ENCODE measurements at regions not wholly inside any gene's neighbourhood (a gene's known extent, or its start where the extent isn't known, plus 50 kb on each side); places are given as distances from the start of the nearest gene placed in this dataset.

- Histone ChIP-seq H3F3A (ENCODE audit: control insufficient read depth, insufficient read depth) (no peaks in the 10 kb centered on the region), H3K4me3 (ENCODE audit: low read length) (no peak overlapping the region), H3K9me3 (ENCODE audit: control insufficient read depth, insufficient read depth, low read length) (no peaks in the 10 kb centered on the region), H4K20me1 (ENCODE audit: control insufficient read depth, insufficient read depth, low read depth, low read length) (no peaks in the 10 kb centered on the region), H3K36me3 (ENCODE audit: control insufficient read depth, low read length) (no peaks in the 10 kb centered on the region), H3K9me2 (replicated peaks; ENCODE audit: control insufficient read depth, low read length) (no peaks in the 10 kb centered on the region), H3K27me3 (ENCODE audit: control insufficient read depth, low read length) (no peaks in the 10 kb centered on the region), H3K4me1 (ENCODE audit: control insufficient read depth, low read length) (no peaks in the 10 kb centered on the region), H3K79me2 (ENCODE audit: control insufficient read depth, low read length) (no peaks in the 10 kb centered on the region), H3K4me2 (ENCODE audit: low read length) (no peak overlapping the region), H3K27ac (ENCODE audit: low read depth, low read length) (no peak overlapping the region)
- TF ChIP-seq EZH2phosphoT487 (IDR thresholded peaks at IDR 0.05; ENCODE audit: borderline replicate concordance, low read length) (no peak), CTCF (IDR thresholded peaks at IDR 0.05; ENCODE audit: low read depth, low read length, poor library complexity, severe bottlenecking) (no peak)
Observed at GRCh38 chr7:68371985-68372384, 1226.3 kb upstream of the AUTS2 start.

DNA sequence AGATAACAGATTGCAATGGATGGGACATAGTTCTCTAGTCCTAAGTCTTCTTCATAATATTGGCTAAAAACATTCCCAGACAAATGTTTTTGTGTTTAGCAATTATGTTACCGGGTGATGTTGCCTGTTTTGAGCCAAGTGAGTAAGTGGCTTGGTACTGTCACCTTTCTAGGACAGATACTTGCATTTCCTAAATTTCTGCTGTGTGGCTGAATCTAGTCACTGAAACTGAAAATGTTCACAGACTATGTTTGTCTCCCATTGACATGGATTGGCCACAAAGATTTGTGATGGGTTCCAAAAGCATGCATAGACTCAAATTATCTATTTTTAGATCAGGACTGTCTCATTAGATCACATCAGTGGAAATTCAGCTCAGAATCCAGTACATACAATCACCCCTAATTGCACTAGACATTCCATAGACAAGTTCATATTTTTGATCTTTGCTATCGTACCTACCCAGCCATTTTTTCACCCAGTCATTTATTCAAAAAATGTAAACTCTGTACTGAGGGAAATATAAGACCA, 1222.1 kb upstream of the AUTS2 start:
- no peaks in the 10 kb centered on the region for H3K36me3 ChIP-seq (ENCODE audit: control insufficient read depth, low read length)
- H4K20me1 ChIP-seq (ENCODE audit: control insufficient read depth, insufficient read depth, low read depth, low read length), result no peaks in the 10 kb centered on the region
- TF ChIP-seq EZH2phosphoT487 (IDR thresholded peaks at IDR 0.05; ENCODE audit: borderline replicate concordance, low read length) (no peak), CTCF (IDR thresholded peaks at IDR 0.05; ENCODE audit: low read depth, low read length, poor library complexity, severe bottlenecking) (no peak)
- no peaks in the 10 kb centered on the region for H3K9me2 ChIP-seq (replicated peaks; ENCODE audit: control insufficient read depth, low read length)
- H3F3A ChIP-seq (ENCODE audit: control insufficient read depth, insufficient read depth), result no peaks in the 10 kb centered on the region
- no peak overlapping the region for H3K4me3 ChIP-seq (ENCODE audit: low read length)
- H3K9me3 ChIP-seq (ENCODE audit: control insufficient read depth, insufficient read depth, low read length), result no peaks in the 10 kb centered on the region
- no peaks in the 10 kb centered on the region for H3K27me3 ChIP-seq (ENCODE audit: control insufficient read depth, low read length)
- H3K4me1 ChIP-seq (ENCODE audit: control insufficient read depth, low read length), result no peaks in the 10 kb centered on the region
- no peak overlapping the region for H3K27ac ChIP-seq (ENCODE audit: low read depth, low read length)
- no peaks in the 10 kb centered on the region for H3K79me2 ChIP-seq (ENCODE audit: control insufficient read depth, low read length)
- no peak overlapping the region for H3K4me2 ChIP-seq (ENCODE audit: low read length)

DNA sequence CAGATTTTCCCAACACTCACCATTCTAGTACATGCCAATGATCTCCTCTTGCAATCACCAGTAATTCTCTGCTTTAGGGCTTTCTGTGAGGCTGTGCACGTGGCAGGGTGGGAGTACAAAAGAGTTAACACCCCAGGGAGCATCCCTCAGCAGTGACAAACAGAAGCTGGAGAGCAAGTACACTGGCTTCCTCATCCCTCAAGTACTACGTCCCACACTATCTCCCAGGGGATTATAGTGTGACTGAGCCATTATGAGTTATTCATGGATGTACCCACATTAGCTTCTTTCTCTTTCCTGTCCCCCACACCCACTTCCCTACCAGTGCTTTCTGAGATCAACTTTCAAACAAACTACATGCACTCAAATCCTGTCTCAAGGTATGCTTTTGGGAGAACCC, 1216.5 kb upstream of the AUTS2 start:
- TF ChIP-seq EZH2phosphoT487 (IDR thresholded peaks at IDR 0.05; ENCODE audit: borderline replicate concordance, low read length), result no peak
- no peak for TF ChIP-seq CTCF (IDR thresholded peaks at IDR 0.05; ENCODE audit: low read depth, low read length, poor library complexity, severe bottlenecking)

More for the DNA sequence above, 1216.5 kb upstream of the AUTS2 start:
- Histone ChIP-seq H3K4me3 (ENCODE audit: low read length) (no peak overlapping the region), H3K79me2 (ENCODE audit: control insufficient read depth, low read length) (no peaks in the 10 kb centered on the region), H3K9me3 (ENCODE audit: control insufficient read depth, insufficient read depth, low read length) (no peaks in the 10 kb centered on the region; the same call in none of the 2 replicates), H3K27me3 (ENCODE audit: control insufficient read depth, low read length) (no peaks in the 10 kb centered on the region), H3F3A (ENCODE audit: control insufficient read depth, insufficient read depth) (no peaks in the 10 kb centered on the region), H4K20me1 (ENCODE audit: control insufficient read depth, insufficient read depth, low read depth, low read length) (no peaks in the 10 kb centered on the region), H3K27ac (ENCODE audit: low read depth, low read length) (no peak overlapping the region), H3K36me3 (ENCODE audit: control insufficient read depth, low read length) (no peaks in the 10 kb centered on the region), H3K4me1 (ENCODE audit: control insufficient read depth, low read length) (no peaks in the 10 kb centered on the region), H3K9me2 (replicated peaks; ENCODE audit: control insufficient read depth, low read length) (no peaks in the 10 kb centered on the region), H3K4me2 (ENCODE audit: low read length) (no peak overlapping the region)

Measured in DOHH2 (cell line).